ENCODE measurements at regions not wholly inside any gene's neighbourhood (a gene's known extent, or its start where the extent isn't known, plus 50 kb on each side); places are given as distances from the start of the nearest gene placed in this dataset.

DNA sequence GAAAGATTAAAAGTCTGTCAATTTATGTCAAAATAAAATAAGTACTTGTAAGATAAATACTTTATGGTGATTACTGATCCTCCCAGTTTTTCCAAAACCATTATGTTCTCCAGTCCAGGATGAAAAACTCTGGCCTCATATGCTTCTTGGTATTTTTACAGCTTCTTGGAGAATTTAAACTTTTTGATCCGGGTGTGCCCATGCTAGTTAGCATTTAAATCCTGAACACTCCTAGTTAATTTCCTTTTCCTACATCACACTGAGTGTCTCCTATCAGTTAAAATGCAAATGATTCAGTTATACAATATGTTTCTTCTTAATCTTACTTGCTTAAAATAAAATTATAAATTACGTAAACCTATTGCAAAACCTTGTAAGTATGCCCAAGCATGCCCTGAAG lies 499.9 kb upstream of the SLITRK6 start:
- no peak for TF ChIP-seq POLR2A (IDR thresholded peaks at IDR 0.05; ENCODE audit: low read length)
- TF ChIP-seq JUN (IDR thresholded peaks at IDR 0.05) = no peak
- no peak for TF ChIP-seq CTCF (IDR thresholded peaks at IDR 0.05)
- TF ChIP-seq, protein P1, sequence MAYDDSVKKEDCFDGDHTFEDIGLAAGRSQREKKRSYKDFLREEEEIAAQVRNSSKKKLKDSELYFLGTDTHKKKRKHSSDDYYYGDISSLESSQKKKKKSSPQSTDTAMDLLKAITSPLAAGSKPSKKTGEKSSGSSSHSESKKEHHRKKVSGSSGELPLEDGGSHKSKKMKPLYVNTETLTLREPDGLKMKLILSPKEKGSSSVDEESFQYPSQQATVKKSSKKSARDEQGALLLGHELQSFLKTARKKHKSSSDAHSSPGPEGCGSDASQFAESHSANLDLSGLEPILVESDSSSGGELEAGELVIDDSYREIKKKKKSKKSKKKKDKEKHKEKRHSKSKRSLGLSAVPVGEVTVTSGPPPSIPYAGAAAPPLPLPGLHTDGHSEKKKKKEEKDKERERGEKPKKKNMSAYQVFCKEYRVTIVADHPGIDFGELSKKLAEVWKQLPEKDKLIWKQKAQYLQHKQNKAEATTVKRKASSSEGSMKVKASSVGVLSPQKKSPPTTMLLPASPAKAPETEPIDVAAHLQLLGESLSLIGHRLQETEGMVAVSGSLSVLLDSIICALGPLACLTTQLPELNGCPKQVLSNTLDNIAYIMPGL (CRISPR knock-in tag; IDR thresholded peaks at IDR 0.05; ENCODE audit: borderline replicate concordance) = no peak
- TF ChIP-seq TFCP2L1 (CRISPR knock-in tag; IDR thresholded peaks at IDR 0.05) = no peak
